GM12801 (cell line): ENCODE measurements at regions not wholly inside any gene's neighbourhood (a gene's known extent, or its start where the extent isn't known, plus 50 kb on each side); places are given as distances from the start of the nearest gene placed in this dataset.

ENCODE experiments used
- CTCF ChIP-seq: IDR thresholded peaks from one replicate; pipeline ENCODE4 v1.5.1; 2011; ENCODE audit warnings: control low read depth; ENCODE audit not compliant: insufficient read length; ENCODE audit errors: extremely low read depth

- TF ChIP-seq CTCF: no peak
These were observed 116.9 kb upstream of the FAM83B start for GRCh38 chr6:54729716-54730115.

- TF ChIP-seq CTCF: no peak
These were observed 115.6 kb upstream of the FAM83B start for GRCh38 chr6:54730767-54731630.

- no peak for TF ChIP-seq CTCF
These were observed 109.3 kb upstream of the FAM83B start for GRCh38 chr6:54737247-54737646.

GRCh38 chr6:54747955-54748354 is 98.6 kb upstream of the FAM83B start:
- no peak for TF ChIP-seq CTCF

GRCh38 chr6:54754406-54754805 is 92.2 kb upstream of the FAM83B start:
- TF ChIP-seq CTCF: no peak

GRCh38 chr6:54758340-54758739 is 88.2 kb upstream of the FAM83B start:
- no peak for TF ChIP-seq CTCF

GRCh38 chr6:54768494-54768893 is 78.1 kb upstream of the FAM83B start:
- TF ChIP-seq CTCF: no peak

GRCh38 chr6:54770328-54770727 is 76.2 kb upstream of the FAM83B start:
- TF ChIP-seq CTCF: no peak
